ENCODE measurements at regions not wholly inside any gene's neighbourhood (a gene's known extent, or its start where the extent isn't known, plus 50 kb on each side); places are given as distances from the start of the nearest gene placed in this dataset.

DNA sequence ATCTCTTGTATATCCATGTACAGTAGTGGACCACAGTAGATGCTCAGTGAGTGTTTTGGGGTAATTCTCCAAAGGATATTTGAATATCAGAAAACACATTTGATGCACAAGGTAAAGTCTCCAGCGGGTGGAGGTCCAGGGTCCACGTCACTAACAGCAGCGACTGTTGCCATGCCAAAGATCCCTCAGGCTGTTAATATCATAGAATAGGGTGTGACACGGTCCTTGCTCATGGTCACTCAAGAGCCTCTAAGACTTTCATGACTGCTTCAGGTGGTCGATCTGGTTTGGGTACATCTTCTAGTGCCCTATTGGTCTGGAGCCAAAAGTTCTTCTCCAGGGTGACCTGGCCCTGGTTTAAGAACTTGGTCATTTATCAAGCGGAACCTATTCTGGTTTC lies 90.8 kb downstream of the OLIG3 start (continued):
- TF ChIP-seq, protein P1, sequence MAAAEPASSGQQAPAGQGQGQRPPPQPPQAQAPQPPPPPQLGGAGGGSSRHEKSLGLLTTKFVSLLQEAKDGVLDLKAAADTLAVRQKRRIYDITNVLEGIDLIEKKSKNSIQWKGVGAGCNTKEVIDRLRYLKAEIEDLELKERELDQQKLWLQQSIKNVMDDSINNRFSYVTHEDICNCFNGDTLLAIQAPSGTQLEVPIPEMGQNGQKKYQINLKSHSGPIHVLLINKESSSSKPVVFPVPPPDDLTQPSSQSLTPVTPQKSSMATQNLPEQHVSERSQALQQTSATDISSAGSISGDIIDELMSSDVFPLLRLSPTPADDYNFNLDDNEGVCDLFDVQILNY (CRISPR knock-in tag; IDR thresholded peaks at IDR 0.05) = no peak

- no peaks in the 10 kb centered on the region for H3K36me3 Mint-ChIP-seq
- TF ChIP-seq, protein P2, sequence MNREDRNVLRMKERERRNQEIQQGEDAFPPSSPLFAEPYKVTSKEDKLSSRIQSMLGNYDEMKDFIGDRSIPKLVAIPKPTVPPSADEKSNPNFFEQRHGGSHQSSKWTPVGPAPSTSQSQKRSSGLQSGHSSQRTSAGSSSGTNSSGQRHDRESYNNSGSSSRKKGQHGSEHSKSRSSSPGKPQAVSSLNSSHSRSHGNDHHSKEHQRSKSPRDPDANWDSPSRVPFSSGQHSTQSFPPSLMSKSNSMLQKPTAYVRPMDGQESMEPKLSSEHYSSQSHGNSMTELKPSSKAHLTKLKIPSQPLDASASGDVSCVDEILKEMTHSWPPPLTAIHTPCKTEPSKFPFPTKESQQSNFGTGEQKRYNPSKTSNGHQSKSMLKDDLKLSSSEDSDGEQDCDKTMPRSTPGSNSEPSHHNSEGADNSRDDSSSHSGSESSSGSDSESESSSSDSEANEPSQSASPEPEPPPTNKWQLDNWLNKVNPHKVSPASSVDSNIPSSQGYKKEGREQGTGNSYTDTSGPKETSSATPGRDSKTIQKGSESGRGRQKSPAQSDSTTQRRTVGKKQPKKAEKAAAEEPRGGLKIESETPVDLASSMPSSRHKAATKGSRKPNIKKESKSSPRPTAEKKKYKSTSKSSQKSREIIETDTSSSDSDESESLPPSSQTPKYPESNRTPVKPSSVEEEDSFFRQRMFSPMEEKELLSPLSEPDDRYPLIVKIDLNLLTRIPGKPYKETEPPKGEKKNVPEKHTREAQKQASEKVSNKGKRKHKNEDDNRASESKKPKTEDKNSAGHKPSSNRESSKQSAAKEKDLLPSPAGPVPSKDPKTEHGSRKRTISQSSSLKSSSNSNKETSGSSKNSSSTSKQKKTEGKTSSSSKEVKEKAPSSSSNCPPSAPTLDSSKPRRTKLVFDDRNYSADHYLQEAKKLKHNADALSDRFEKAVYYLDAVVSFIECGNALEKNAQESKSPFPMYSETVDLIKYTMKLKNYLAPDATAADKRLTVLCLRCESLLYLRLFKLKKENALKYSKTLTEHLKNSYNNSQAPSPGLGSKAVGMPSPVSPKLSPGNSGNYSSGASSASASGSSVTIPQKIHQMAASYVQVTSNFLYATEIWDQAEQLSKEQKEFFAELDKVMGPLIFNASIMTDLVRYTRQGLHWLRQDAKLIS (CRISPR knock-in tag; IDR thresholded peaks at IDR 0.05; ENCODE audit: borderline replicate concordance) = no peak
- TF ChIP-seq GTF2I (CRISPR knock-in tag; conservative IDR thresholded peaks at IDR 0.05) = no peak
- no peak for TF ChIP-seq ZNF219 (CRISPR knock-in tag; IDR thresholded peaks at IDR 0.05; ENCODE audit: borderline replicate concordance)
- TF ChIP-seq ZBTB43 (CRISPR knock-in tag; IDR thresholded peaks at IDR 0.05) = no peak
- H3K27me3 Mint-ChIP-seq (ENCODE audit: low read depth) = no peaks in the 10 kb centered on the region; the same call in 1 of the 2 replicates
- CTCF ChIA-PET = no interaction called here
- H3K4me3 Mint-ChIP-seq = no peak overlapping the region
- H3K4me1 Mint-ChIP-seq = peaks cover 20% of the 10 kb centered on the region
- DNase-seq (ENCODE audit: low spot score) (no peak), ATAC-seq (no peak)
- POLR2A ChIA-PET = no interaction called here
- H3K9me3 Mint-ChIP-seq = peaks cover 11% of the 10 kb centered on the region
- H3K27ac Mint-ChIP-seq = no peak overlapping the region
Measured at GRCh38 chr6:137402143-137402680, 92.0 kb downstream of the OLIG3 start.

- no peaks in the 10 kb centered on the region for H3K27me3 Mint-ChIP-seq (ENCODE audit: low read depth)
- ATAC-seq = no peak
- POLR2A ChIA-PET = no interaction called here
- peaks cover 20% of the 10 kb centered on the region for H3K4me1 Mint-ChIP-seq
- no peak for TF ChIP-seq EMX1 (CRISPR knock-in tag; IDR thresholded peaks at IDR 0.05)
- TF ChIP-seq RELA (CRISPR knock-in tag; IDR thresholded peaks at IDR 0.05; ENCODE audit: borderline replicate concordance) = no peak
- no peak for TF ChIP-seq NFYB (CRISPR knock-in tag; conservative IDR thresholded peaks at IDR 0.05; ENCODE audit: low read depth)
- TF ChIP-seq, protein P3, sequence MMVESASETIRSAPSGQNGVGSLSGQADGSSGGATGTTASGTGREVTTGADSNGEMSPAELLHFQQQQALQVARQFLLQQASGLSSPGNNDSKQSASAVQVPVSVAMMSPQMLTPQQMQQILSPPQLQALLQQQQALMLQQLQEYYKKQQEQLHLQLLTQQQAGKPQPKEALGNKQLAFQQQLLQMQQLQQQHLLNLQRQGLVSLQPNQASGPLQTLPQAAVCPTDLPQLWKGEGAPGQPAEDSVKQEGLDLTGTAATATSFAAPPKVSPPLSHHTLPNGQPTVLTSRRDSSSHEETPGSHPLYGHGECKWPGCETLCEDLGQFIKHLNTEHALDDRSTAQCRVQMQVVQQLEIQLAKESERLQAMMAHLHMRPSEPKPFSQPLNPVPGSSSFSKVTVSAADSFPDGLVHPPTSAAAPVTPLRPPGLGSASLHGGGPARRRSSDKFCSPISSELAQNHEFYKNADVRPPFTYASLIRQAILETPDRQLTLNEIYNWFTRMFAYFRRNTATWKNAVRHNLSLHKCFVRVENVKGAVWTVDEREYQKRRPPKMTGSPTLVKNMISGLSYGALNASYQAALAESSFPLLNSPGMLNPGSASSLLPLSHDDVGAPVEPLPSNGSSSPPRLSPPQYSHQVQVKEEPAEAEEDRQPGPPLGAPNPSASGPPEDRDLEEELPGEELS (CRISPR knock-in tag; IDR thresholded peaks at IDR 0.05) = no peak
- TF ChIP-seq SOX15 (CRISPR knock-in tag; IDR thresholded peaks at IDR 0.05) = no peak
- no peak for TF ChIP-seq ZNF425 (CRISPR knock-in tag; conservative IDR thresholded peaks at IDR 0.05)
- TF ChIP-seq ZBTB21 (CRISPR knock-in tag; IDR thresholded peaks at IDR 0.05; ENCODE audit: borderline replicate concordance) = no peak
- CTCF ChIA-PET = interaction anchor here (1.2 kb wide), 1 partner anchor 14 kb away, joined by 3 read pairs; no protein-coding TSS in a partner anchor
- H3K4me3 Mint-ChIP-seq = no peak overlapping the region
- H3K36me3 Mint-ChIP-seq = no peaks in the 10 kb centered on the region
- H3K27ac Mint-ChIP-seq = no peak overlapping the region
- H3K9me3 Mint-ChIP-seq = peaks cover under 1% of the 10 kb centered on the region; the same call in 1 of the 2 replicates
- DNase-seq (ENCODE audit: low spot score) = no peak
Measured at GRCh38 chr6:137401088-137401487, 93.1 kb downstream of the OLIG3 start.
